HL-60 (cell line): ENCODE measurements at regions not wholly inside any gene's neighbourhood (a gene's known extent, or its start where the extent isn't known, plus 50 kb on each side); places are given as distances from the start of the nearest gene placed in this dataset.

Source experiments
- GABPA ChIP-seq: IDR thresholded peaks from 2 replicates; pipeline ENCODE4 v1.6.1; 2012; ENCODE audit warnings: low read depth
- POLR2AphosphoS5 ChIP-seq: IDR thresholded peaks from 2 replicates; pipeline ENCODE4 v1.6.1; 2012; ENCODE audit warnings: low read depth
- REST ChIP-seq: IDR thresholded peaks from 2 replicates; pipeline ENCODE4 v1.6.1; 2012; ENCODE audit warnings: low read depth; ENCODE audit not compliant: insufficient replicate concordance
- TF ChIP-seq, protein P1 (sequence below): IDR thresholded peaks from one replicate; pipeline ENCODE4 v1.5.1; 2011; ENCODE audit warnings: low read length, control low read depth, inconsistent platforms; ENCODE audit not compliant: insufficient read depth

DNA sequence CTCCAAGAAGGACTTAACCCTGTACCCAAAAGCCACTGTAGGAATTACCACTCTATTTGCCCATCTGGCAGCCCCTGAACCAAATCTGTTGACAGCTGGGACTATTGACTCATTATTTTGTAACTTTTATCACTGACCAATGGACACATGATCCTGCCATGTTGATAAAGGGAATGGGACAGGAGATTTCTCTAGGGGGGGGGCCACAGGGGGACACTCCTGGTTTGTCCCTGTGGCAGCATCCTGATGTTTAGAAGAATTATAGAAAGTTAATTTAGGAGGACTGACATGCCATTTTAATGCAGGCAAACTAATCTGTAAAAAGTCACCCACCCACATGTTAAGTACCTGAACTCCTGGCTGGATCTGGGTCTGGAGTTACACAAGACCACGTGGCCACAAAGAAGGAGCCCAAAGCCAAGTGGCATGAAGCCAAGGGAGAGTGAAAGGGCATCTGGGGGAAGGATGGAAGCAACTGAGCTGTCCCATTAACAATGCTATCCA, 558.1 kb downstream of the ETS1 start:
- TF ChIP-seq, protein P1, sequence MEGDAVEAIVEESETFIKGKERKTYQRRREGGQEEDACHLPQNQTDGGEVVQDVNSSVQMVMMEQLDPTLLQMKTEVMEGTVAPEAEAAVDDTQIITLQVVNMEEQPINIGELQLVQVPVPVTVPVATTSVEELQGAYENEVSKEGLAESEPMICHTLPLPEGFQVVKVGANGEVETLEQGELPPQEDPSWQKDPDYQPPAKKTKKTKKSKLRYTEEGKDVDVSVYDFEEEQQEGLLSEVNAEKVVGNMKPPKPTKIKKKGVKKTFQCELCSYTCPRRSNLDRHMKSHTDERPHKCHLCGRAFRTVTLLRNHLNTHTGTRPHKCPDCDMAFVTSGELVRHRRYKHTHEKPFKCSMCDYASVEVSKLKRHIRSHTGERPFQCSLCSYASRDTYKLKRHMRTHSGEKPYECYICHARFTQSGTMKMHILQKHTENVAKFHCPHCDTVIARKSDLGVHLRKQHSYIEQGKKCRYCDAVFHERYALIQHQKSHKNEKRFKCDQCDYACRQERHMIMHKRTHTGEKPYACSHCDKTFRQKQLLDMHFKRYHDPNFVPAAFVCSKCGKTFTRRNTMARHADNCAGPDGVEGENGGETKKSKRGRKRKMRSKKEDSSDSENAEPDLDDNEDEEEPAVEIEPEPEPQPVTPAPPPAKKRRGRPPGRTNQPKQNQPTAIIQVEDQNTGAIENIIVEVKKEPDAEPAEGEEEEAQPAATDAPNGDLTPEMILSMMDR, result no peak
- no peak for TF ChIP-seq POLR2AphosphoS5
- no peak for TF ChIP-seq REST
- TF ChIP-seq GABPA, result no peak
